Astrocyte of the spinal cord (primary cell): ENCODE measurements at regions not wholly inside any gene's neighbourhood (a gene's known extent, or its start where the extent isn't known, plus 50 kb on each side); places are given as distances from the start of the nearest gene placed in this dataset.

Source experiments
- DNase-seq: peaks from one replicate; pipeline ENCODE4 v3.0.0; 2011; ENCODE audit warnings: low read depth, low spot score
- H3K4me3 ChIP-seq: 2 replicates; pipeline ENCODE4 v1.5.1; 2011; ENCODE audit warnings: low read depth, mild to moderate bottlenecking, low read length, moderate library complexity
- CTCF ChIP-seq: IDR thresholded peaks from 2 replicates; pipeline ENCODE4 v1.5.1; 2012; ENCODE audit warnings: low read depth, mild to moderate bottlenecking, low read length, inconsistent platforms
- in situ Hi-C: cut with HindIII; loops from 2 replicates; pipeline ENCODE4 v1.10.0; 2017; ENCODE audit warnings: low sequenced_read_pairs

GRCh38 chr4:19631814-19632213 lies 619.9 kb upstream of the SLIT2 start:
- in situ Hi-C loops: no loop called here
- H3K4me3 ChIP-seq: no peak overlapping the region
- no peak for TF ChIP-seq CTCF
- no peak for DNase-seq

- in situ Hi-C loops: no loop called here
- H3K4me3 ChIP-seq: no peak overlapping the region
- DNase-seq: no peak
- no peak for TF ChIP-seq CTCF
Measured at GRCh38 chr4:19623866-19624265, 627.8 kb upstream of the SLIT2 start.

GRCh38 chr4:19615086-19615689 lies 636.5 kb upstream of the SLIT2 start:
- in situ Hi-C loops: no loop called here
- DNase-seq: no peak
- no peak overlapping the region for H3K4me3 ChIP-seq
- TF ChIP-seq CTCF: no peak

- no peak overlapping the region for H3K4me3 ChIP-seq
- TF ChIP-seq CTCF: no peak
- in situ Hi-C loops: no loop called here
- peak; percentile 22 for DNase-seq
Measured at GRCh38 chr4:19614171-19614570, 637.5 kb upstream of the SLIT2 start.

GRCh38 chr4:19596342-19596741 lies 655.4 kb upstream of the SLIT2 start:
- no peak for TF ChIP-seq CTCF
- in situ Hi-C loops: no loop called here
- no peak for DNase-seq
- H3K4me3 ChIP-seq: no peak overlapping the region

- in situ Hi-C loops: no loop called here
- no peak for DNase-seq
- TF ChIP-seq CTCF: no peak
- no peak overlapping the region for H3K4me3 ChIP-seq
Measured at GRCh38 chr4:19592391-19592790, 659.3 kb upstream of the SLIT2 start.
